ENCODE measurements at regions not wholly inside any gene's neighbourhood (a gene's known extent, or its start where the extent isn't known, plus 50 kb on each side); places are given as distances from the start of the nearest gene placed in this dataset.

GRCh38 chr21:27448960-27449359, 482.1 kb upstream of the ADAMTS5 start:
- Histone ChIP-seq H3K79me1 (replicated peaks; ENCODE audit: low read length, poor library complexity, severe bottlenecking) (no peaks in the 10 kb centered on the region), H3K18ac (ENCODE audit: low read depth in 1 of 2, low read length in 2 of 2) (no peak overlapping the region), H2AK5ac (ENCODE audit: low read length, severe bottlenecking) (no peak overlapping the region), H3K4me2 (ENCODE audit: low read length, poor library complexity, severe bottlenecking) (no peak overlapping the region), H3K14ac (ENCODE audit: low read length in 2 of 2) (no peak overlapping the region), H3K4me1 (ENCODE audit: control insufficient read depth, insufficient read depth, low read depth, low read length) (no peaks in the 10 kb centered on the region), H3K4ac (ENCODE audit: low read depth in 1 of 2, low read length in 2 of 2) (no peak overlapping the region), H4K8ac (ENCODE audit: low read length) (no peak overlapping the region), H3K23ac (ENCODE audit: low read length in 2 of 2) (no peak overlapping the region), H2BK12ac (ENCODE audit: low read length in 2 of 2) (no peak overlapping the region), H2AFZ (ENCODE audit: low read depth, low read length) (no peak overlapping the region), H3K9me3 (ENCODE audit: control insufficient read depth, low read length) (no peaks in the 10 kb centered on the region), H2BK120ac (ENCODE audit: low read depth, low read length) (no peak overlapping the region), H2BK5ac (ENCODE audit: low read depth, low read length, poor library complexity, severe bottlenecking) (no peak overlapping the region), H3K4me3 (ENCODE audit: insufficient read depth in 1 of 2, low read depth in 1 of 2, low read length in 2 of 2) (no peak overlapping the region), H3K27ac (ENCODE audit: low read length, poor library complexity, severe bottlenecking) (no peak overlapping the region), H3K9ac (ENCODE audit: low read length) (no peak overlapping the region), H4K91ac (ENCODE audit: low read length) (no peak overlapping the region), H2BK15ac (ENCODE audit: low read depth, poor library complexity, severe bottlenecking) (no peak overlapping the region), H3K27me3 (ENCODE audit: control insufficient read depth in 1 of 2, insufficient read depth in 1 of 2, low read length in 2 of 2) (no peaks in the 10 kb centered on the region), H3K36me3 (ENCODE audit: control insufficient read depth in 1 of 2, insufficient read depth in 2 of 2, low read depth in 1 of 2, low read length in 2 of 2) (no peaks in the 10 kb centered on the region)
- DNase-seq, result no peak
- WGBS, result 74% methylated on average over 5 of the region's 7 CpGs

GRCh38 chr21:27447843-27448242, 481.0 kb upstream of the ADAMTS5 start:
- Histone ChIP-seq H3K4ac (ENCODE audit: low read depth in 1 of 2, low read length in 2 of 2) (no peak overlapping the region), H3K23ac (ENCODE audit: low read length in 2 of 2) (no peak overlapping the region), H4K91ac (ENCODE audit: low read length) (no peak overlapping the region), H3K4me1 (ENCODE audit: control insufficient read depth, insufficient read depth, low read depth, low read length) (no peaks in the 10 kb centered on the region), H2AFZ (ENCODE audit: low read depth, low read length) (no peak overlapping the region), H3K36me3 (ENCODE audit: control insufficient read depth in 1 of 2, insufficient read depth in 2 of 2, low read depth in 1 of 2, low read length in 2 of 2) (no peaks in the 10 kb centered on the region), H2BK15ac (ENCODE audit: low read depth, poor library complexity, severe bottlenecking) (no peak overlapping the region), H3K9me3 (ENCODE audit: control insufficient read depth, low read length) (no peaks in the 10 kb centered on the region), H2AK5ac (ENCODE audit: low read length, severe bottlenecking) (no peak overlapping the region), H2BK12ac (ENCODE audit: low read length in 2 of 2) (no peak overlapping the region), H3K4me3 (ENCODE audit: insufficient read depth in 1 of 2, low read depth in 1 of 2, low read length in 2 of 2) (no peak overlapping the region), H3K18ac (ENCODE audit: low read depth in 1 of 2, low read length in 2 of 2) (no peak overlapping the region), H3K4me2 (ENCODE audit: low read length, poor library complexity, severe bottlenecking) (no peak overlapping the region), H3K27me3 (ENCODE audit: control insufficient read depth in 1 of 2, insufficient read depth in 1 of 2, low read length in 2 of 2) (no peaks in the 10 kb centered on the region), H3K27ac (ENCODE audit: low read length, poor library complexity, severe bottlenecking) (no peak overlapping the region), H3K9ac (ENCODE audit: low read length) (no peak overlapping the region), H2BK5ac (ENCODE audit: low read depth, low read length, poor library complexity, severe bottlenecking) (no peak overlapping the region), H3K79me1 (replicated peaks; ENCODE audit: low read length, poor library complexity, severe bottlenecking) (no peaks in the 10 kb centered on the region), H4K8ac (ENCODE audit: low read length) (no peak overlapping the region), H3K14ac (ENCODE audit: low read length in 2 of 2) (no peak overlapping the region), H2BK120ac (ENCODE audit: low read depth, low read length) (no peak overlapping the region)
- 88% methylated on average over 1 of the region's 1 CpG for WGBS
- no peak for DNase-seq

- H3K4me1 ChIP-seq (ENCODE audit: control insufficient read depth, insufficient read depth, low read depth, low read length), result no peaks in the 10 kb centered on the region
- H3K27ac ChIP-seq (ENCODE audit: low read length, poor library complexity, severe bottlenecking), result peak overlapping the region; percentile 75
- no peak overlapping the region for H3K14ac ChIP-seq (ENCODE audit: low read length in 2 of 2)
- no peak overlapping the region for H3K4me3 ChIP-seq (ENCODE audit: insufficient read depth in 1 of 2, low read depth in 1 of 2, low read length in 2 of 2)
- peak overlapping the region; percentile 27 for H4K91ac ChIP-seq (ENCODE audit: low read length)
- no peak overlapping the region for H2BK120ac ChIP-seq (ENCODE audit: low read depth, low read length)
- H3K36me3 ChIP-seq (ENCODE audit: control insufficient read depth in 1 of 2, insufficient read depth in 2 of 2, low read depth in 1 of 2, low read length in 2 of 2), result no peaks in the 10 kb centered on the region
- no peaks in the 10 kb centered on the region for H3K27me3 ChIP-seq (ENCODE audit: control insufficient read depth in 1 of 2, insufficient read depth in 1 of 2, low read length in 2 of 2)
- no peak overlapping the region for H3K4ac ChIP-seq (ENCODE audit: low read depth in 1 of 2, low read length in 2 of 2)
- no peak overlapping the region for H4K8ac ChIP-seq (ENCODE audit: low read length)
- H2BK5ac ChIP-seq (ENCODE audit: low read depth, low read length, poor library complexity, severe bottlenecking), result no peak overlapping the region
- H2AFZ ChIP-seq (ENCODE audit: low read depth, low read length), result no peak overlapping the region
- H3K9me3 ChIP-seq (ENCODE audit: control insufficient read depth, low read length), result no peaks in the 10 kb centered on the region
- no peak overlapping the region for H3K23ac ChIP-seq (ENCODE audit: low read length in 2 of 2)
- WGBS, result 67% methylated on average over 1 of the region's 3 CpGs
- peak; percentile 90 for DNase-seq
- H2BK12ac ChIP-seq (ENCODE audit: low read length in 2 of 2), result no peak overlapping the region
- H3K9ac ChIP-seq (ENCODE audit: low read length), result peak overlapping the region; percentile 34
- H2AK5ac ChIP-seq (ENCODE audit: low read length, severe bottlenecking), result peak overlapping the region; percentile 85
- H2BK15ac ChIP-seq (ENCODE audit: low read depth, poor library complexity, severe bottlenecking), result no peak overlapping the region
- no peaks in the 10 kb centered on the region for H3K79me1 ChIP-seq (replicated peaks; ENCODE audit: low read length, poor library complexity, severe bottlenecking)
- H3K4me2 ChIP-seq (ENCODE audit: low read length, poor library complexity, severe bottlenecking), result no peak overlapping the region
- peak overlapping the region in 1 of 2 experiments; percentile 43 for H3K18ac ChIP-seq (ENCODE audit: low read depth in 1 of 2, low read length in 2 of 2)
Measured at GRCh38 chr21:27429710-27430341, 462.9 kb upstream of the ADAMTS5 start.

GRCh38 chr21:27426196-27426595, 459.3 kb upstream of the ADAMTS5 start:
- Histone ChIP-seq H3K9me3 (ENCODE audit: control insufficient read depth, low read length) (no peaks in the 10 kb centered on the region), H3K4ac (ENCODE audit: low read depth in 1 of 2, low read length in 2 of 2) (no peak overlapping the region), H3K9ac (ENCODE audit: low read length) (no peak overlapping the region), H4K8ac (ENCODE audit: low read length) (no peak overlapping the region), H3K36me3 (ENCODE audit: control insufficient read depth in 1 of 2, insufficient read depth in 2 of 2, low read depth in 1 of 2, low read length in 2 of 2) (no peaks in the 10 kb centered on the region), H3K4me3 (ENCODE audit: insufficient read depth in 1 of 2, low read depth in 1 of 2, low read length in 2 of 2) (no peak overlapping the region), H2BK15ac (ENCODE audit: low read depth, poor library complexity, severe bottlenecking) (no peak overlapping the region), H4K91ac (ENCODE audit: low read length) (no peak overlapping the region), H3K27ac (ENCODE audit: low read length, poor library complexity, severe bottlenecking) (no peak overlapping the region), H2BK120ac (ENCODE audit: low read depth, low read length) (no peak overlapping the region), H3K23ac (ENCODE audit: low read length in 2 of 2) (no peak overlapping the region), H3K4me2 (ENCODE audit: low read length, poor library complexity, severe bottlenecking) (no peak overlapping the region), H2BK12ac (ENCODE audit: low read length in 2 of 2) (no peak overlapping the region), H2BK5ac (ENCODE audit: low read depth, low read length, poor library complexity, severe bottlenecking) (no peak overlapping the region), H2AK5ac (ENCODE audit: low read length, severe bottlenecking) (no peak overlapping the region), H3K79me1 (replicated peaks; ENCODE audit: low read length, poor library complexity, severe bottlenecking) (no peaks in the 10 kb centered on the region), H2AFZ (ENCODE audit: low read depth, low read length) (no peak overlapping the region), H3K18ac (ENCODE audit: low read depth in 1 of 2, low read length in 2 of 2) (no peak overlapping the region), H3K14ac (ENCODE audit: low read length in 2 of 2) (no peak overlapping the region), H3K4me1 (ENCODE audit: control insufficient read depth, insufficient read depth, low read depth, low read length) (peaks cover 3% of the 10 kb centered on the region), H3K27me3 (ENCODE audit: control insufficient read depth in 1 of 2, insufficient read depth in 1 of 2, low read length in 2 of 2) (no peaks in the 10 kb centered on the region)
- DNase-seq, result no peak
- 50% methylated on average over 1 of the region's 1 CpG for WGBS
